H9 (cell line): ENCODE measurements at regions not wholly inside any gene's neighbourhood (a gene's known extent, or its start where the extent isn't known, plus 50 kb on each side); places are given as distances from the start of the nearest gene placed in this dataset.

Source experiments
- DNase-seq: peaks from one replicate; pipeline ENCODE4 v3.0.0-alpha.2; 2017
- H2AFZ ChIP-seq: one replicate; pipeline ENCODE4 v1.6.1; 2013; ENCODE audit warnings: mild to moderate bottlenecking, low read length, control low read depth, moderate library complexity
- H2AK5ac ChIP-seq: 2 replicates; pipeline ENCODE4 v1.6.1; 2013; ENCODE audit warnings: low read length, control low read depth, mixed read lengths; ENCODE audit not compliant: insufficient read length
- H2BK120ac ChIP-seq: one replicate; pipeline ENCODE4 v1.6.1; 2013; ENCODE audit warnings: low read depth, mild to moderate bottlenecking, low read length, control low read depth, inconsistent platforms; ENCODE audit not compliant: poor library complexity, severe bottlenecking
- H2BK12ac ChIP-seq: 2 replicates; pipeline ENCODE4 v1.6.1; 2013; ENCODE audit warnings: low read length, control low read depth, mixed read lengths, low read depth; ENCODE audit not compliant: insufficient read length
- H2BK15ac ChIP-seq: 2 replicates; pipeline ENCODE4 v1.6.1; 2013; ENCODE audit warnings: low read depth, low read length, control low read depth
- H2BK20ac ChIP-seq: one replicate; pipeline ENCODE4 v1.6.1; 2013; ENCODE audit warnings: low read depth, mild to moderate bottlenecking, low read length, control low read depth, inconsistent platforms; ENCODE audit not compliant: poor library complexity, severe bottlenecking
- H2BK5ac ChIP-seq: 2 replicates; pipeline ENCODE4 v1.6.1; 2013; ENCODE audit warnings: low read length, control low read depth, mixed read lengths; ENCODE audit not compliant: insufficient read length
- H3K14ac ChIP-seq: 2 replicates; pipeline ENCODE4 v1.6.1; 2013; ENCODE audit warnings: low read length, control low read depth; ENCODE audit not compliant: insufficient read depth
- H3K18ac ChIP-seq: 2 replicates; pipeline ENCODE4 v1.6.1; 2013; ENCODE audit warnings: low read depth, mild to moderate bottlenecking, mixed read lengths, low read length, control low read depth; ENCODE audit not compliant: insufficient read length
- H3K23ac ChIP-seq: 2 replicates; pipeline ENCODE4 v1.6.1; 2013; ENCODE audit warnings: low read length, control low read depth, mixed read lengths, low read depth; ENCODE audit not compliant: insufficient read length
- H3K23me2 ChIP-seq: 2 replicates; pipeline ENCODE4 v1.6.1; 2013; ENCODE audit warnings: low read depth, mild to moderate bottlenecking, mixed read lengths, low read length, control low read depth; ENCODE audit not compliant: insufficient read length, poor library complexity, severe bottlenecking
- H3K27ac ChIP-seq: 2 replicates; pipeline ENCODE4 v1.5.1; 2013; ENCODE audit warnings: low read length, control low read depth, mixed read lengths, low read depth; ENCODE audit not compliant: insufficient read length
- H3K27me3 ChIP-seq: 2 replicates; pipeline ENCODE4 v1.6.1; 2013; ENCODE audit warnings: low read length, control low read depth, inconsistent platforms; ENCODE audit not compliant: insufficient read depth
- H3K4ac ChIP-seq: 2 replicates; pipeline ENCODE4 v1.6.1; 2013; ENCODE audit warnings: low read depth, mild to moderate bottlenecking, control low read depth, inconsistent platforms, low read length, moderate library complexity
- H3K4me1 ChIP-seq: 2 replicates; pipeline ENCODE4 v1.6.1; 2013; ENCODE audit warnings: low read length, control low read depth, inconsistent platforms; ENCODE audit not compliant: insufficient read depth
- H3K4me2 ChIP-seq: 2 replicates; pipeline ENCODE4 v1.6.1; 2013; ENCODE audit warnings: low read length, control low read depth, mixed read lengths; ENCODE audit not compliant: insufficient read length, insufficient read depth
- H3K56ac ChIP-seq: 2 replicates; pipeline ENCODE4 v1.6.1; 2013; ENCODE audit warnings: low read depth, mild to moderate bottlenecking, mixed read lengths, low read length, control low read depth; ENCODE audit not compliant: insufficient read length
- H3K79me1 ChIP-seq: 2 replicates; pipeline ENCODE4 v1.6.1; 2013; ENCODE audit warnings: low read depth, mild to moderate bottlenecking, moderate library complexity, low read length, control low read depth, inconsistent platforms; ENCODE audit not compliant: insufficient read depth, poor library complexity, severe bottlenecking
- H3K79me2 ChIP-seq: 2 replicates; pipeline ENCODE4 v1.6.1; 2013; ENCODE audit warnings: low read length, control low read depth, inconsistent platforms; ENCODE audit not compliant: insufficient read depth
- H3K9ac ChIP-seq: 2 replicates; pipeline ENCODE4 v1.6.1; 2013; ENCODE audit warnings: low read length, control low read depth, mixed read lengths; ENCODE audit not compliant: insufficient read length; ENCODE audit errors: extremely low read depth
- H3K9me3 ChIP-seq: one replicate; pipeline ENCODE4 v1.6.1; 2013; ENCODE audit warnings: low read depth, low read length, inconsistent platforms; ENCODE audit not compliant: control insufficient read depth
- H3T11ph ChIP-seq: one replicate; pipeline ENCODE4 v1.6.1; 2013; ENCODE audit warnings: mild to moderate bottlenecking, low read length, control low read depth, inconsistent platforms
- H4K20me1 ChIP-seq: one replicate; pipeline ENCODE4 v1.6.1; 2013; ENCODE audit not compliant: control insufficient read depth, insufficient read length, insufficient read depth
- H4K5ac ChIP-seq: 2 replicates; pipeline ENCODE4 v1.6.1; 2013; ENCODE audit warnings: low read depth, mild to moderate bottlenecking, mixed read lengths, low read length, control low read depth; ENCODE audit not compliant: insufficient read length
- H4K8ac ChIP-seq: replicated peaks from 2 replicates; pipeline ENCODE4 v1.6.1; 2013; ENCODE audit warnings: low read length, control low read depth, mixed read lengths, low read depth; ENCODE audit not compliant: insufficient read length
- H4K91ac ChIP-seq: 2 replicates; pipeline ENCODE4 v1.6.1; 2013; ENCODE audit warnings: low read depth, mild to moderate bottlenecking, moderate library complexity, mixed read lengths, low read length, control low read depth; ENCODE audit not compliant: insufficient read length
- H3K27ac Mint-ChIP-seq, 3 experiments: 2 replicates in 2 of 3; 3 replicates in 1 of 3; pipeline ENCODE4 v1.8.0; 2020 to 2021; ENCODE audit warnings: mixed read lengths in 3 of 3, mild to moderate bottlenecking in 1 of 3, moderate library complexity in 1 of 3
- H3K27me3 Mint-ChIP-seq: 2 replicates; pipeline ENCODE4 v1.8.0; 2021; ENCODE audit warnings: low read depth, mild to moderate bottlenecking, moderate library complexity, mixed read lengths
- H3K36me3 Mint-ChIP-seq, 3 experiments: 2 replicates in 2 of 3; 3 replicates in 1 of 3; pipeline ENCODE4 v1.8.0; 2020 to 2021; ENCODE audit warnings: low read depth in 3 of 3, mixed read lengths in 3 of 3; ENCODE audit not compliant: insufficient read depth in 1 of 3
- H3K4me1 Mint-ChIP-seq, 2 experiments: 2 replicates each; pipeline ENCODE4 v1.8.0; 2020; ENCODE audit warnings: mixed read lengths in 2 of 2
- H3K4me3 Mint-ChIP-seq, 2 experiments: 2 replicates in 1 of 2; 3 replicates in 1 of 2; pipeline ENCODE4 v1.8.0; 2020 to 2021; ENCODE audit warnings: mild to moderate bottlenecking in 2 of 2, mixed read lengths in 2 of 2, moderate library complexity in 1 of 2
- H3K9me3 Mint-ChIP-seq, 2 experiments: 2 replicates in 1 of 2; 3 replicates in 1 of 2; pipeline ENCODE4 v1.8.0; 2020; ENCODE audit warnings: mild to moderate bottlenecking in 2 of 2, mixed read lengths in 2 of 2, moderate library complexity in 1 of 2
- CTCF ChIP-seq: fragments of 200-600 bp; sonication (generic); conservative IDR thresholded peaks from 3 replicates; pipeline ENCODE4 v1.8.0; 2021; ENCODE audit warnings: antibody characterized with exemption, mild to moderate bottlenecking
- WGBS: extraction: QIAGEN DNeasy Blood & Tissue Kit; methylation state at CpG from one replicate; pipeline ENCODE4 v1.1.7; 2013; ENCODE audit warnings: missing lambda C conversion rate, low lambda C conversion rate, mixed read lengths; ENCODE audit not compliant: insufficient read length; ENCODE audit errors: extremely low coverage; 5-methylcytosine and 5-hydroxymethylcytosine counted together

- H3K4me2 ChIP-seq: no peak overlapping the region
- no peak overlapping the region for H2BK20ac ChIP-seq
- Mint-ChIP-seq H3K4me3 (no peak overlapping the region), H3K27ac (peak overlapping the region in 2 of 3 experiments; percentile 1 to 44; a peak in 2 of 7 replicates), H3K9me3 (peaks cover 0 to 4% of the 10 kb centered on the region in 2 experiments; a peak in 2 of 5 replicates), H3K27me3 (no peaks in the 10 kb centered on the region), H3K4me1 (peaks cover 11% of the 10 kb centered on the region in 2 experiments), H3K36me3 (no peaks in the 10 kb centered on the region; a peak in 1 of 7 replicates)
- no peak overlapping the region for H4K91ac ChIP-seq
- no peak overlapping the region for H4K8ac ChIP-seq
- H2BK12ac ChIP-seq: peak overlapping the region; percentile 53
- H2AK5ac ChIP-seq: no peak overlapping the region
- no peak overlapping the region for H2BK5ac ChIP-seq
- no peaks in the 10 kb centered on the region for H4K20me1 ChIP-seq
- DNase-seq: no peak
- H3K9ac ChIP-seq: no peak overlapping the region
- no peaks in the 10 kb centered on the region for H3K79me2 ChIP-seq
- H2BK120ac ChIP-seq: no peak overlapping the region
- H3K4me1 ChIP-seq: peaks cover 7% of the 10 kb centered on the region; the same call in 1 of the 2 replicates
- no peak overlapping the region for H3K14ac ChIP-seq
- no CpG with 5 or more reads among the region's 7 CpGs for WGBS
- H3K56ac ChIP-seq: no peak overlapping the region
- no peaks in the 10 kb centered on the region for H3K27me3 ChIP-seq
- no peaks in the 10 kb centered on the region for H3K9me3 ChIP-seq
- no peak overlapping the region for H3K23ac ChIP-seq
- H3K79me1 ChIP-seq: no peaks in the 10 kb centered on the region
- no peaks in the 10 kb centered on the region for H3K23me2 ChIP-seq
- H2AFZ ChIP-seq: no peak overlapping the region
- H3T11ph ChIP-seq: no peak overlapping the region
- H3K27ac ChIP-seq: no peak overlapping the region
- no peak overlapping the region for H3K18ac ChIP-seq
- no peak overlapping the region for H3K4ac ChIP-seq
- no peak for TF ChIP-seq CTCF
- no peak overlapping the region for H2BK15ac ChIP-seq
- H4K5ac ChIP-seq: no peak overlapping the region
These were observed 439.3 kb upstream of the TRIB2 start for GRCh38 chr2:12277241-12278034.
